H1 (cell line): ENCODE measurements at regions not wholly inside any gene's neighbourhood (a gene's known extent, or its start where the extent isn't known, plus 50 kb on each side); places are given as distances from the start of the nearest gene placed in this dataset.

ENCODE experiments used
- BCL11A ChIP-seq, 2 experiments: IDR thresholded peaks; one replicate each; pipeline ENCODE4 v1.6.1; 2011; ENCODE audit warnings: low read depth in 2 of 2, low read length in 2 of 2, mild to moderate bottlenecking in 2 of 2
- CHD1 ChIP-seq: IDR thresholded peaks from 2 replicates; pipeline ENCODE4 v1.6.1; 2012; ENCODE audit warnings: low read depth, low read length, improper control_type of control experiment
- CREB1 ChIP-seq: IDR thresholded peaks from 2 replicates; pipeline ENCODE4 v1.6.1; 2012; ENCODE audit warnings: inconsistent platforms
- NANOG ChIP-seq: IDR thresholded peaks from 2 replicates; pipeline ENCODE4 v1.6.1; 2011; ENCODE audit warnings: low read length, low read depth, mild to moderate bottlenecking, inconsistent platforms; ENCODE audit not compliant: insufficient read depth, poor library complexity, severe bottlenecking
- RNF2 ChIP-seq: fragments of 200-900, 300-1000 bp; sonication (generic); IDR thresholded peaks from 2 replicates; pipeline ENCODE4 v1.7.1; 2016; ENCODE audit warnings: borderline replicate concordance, low read depth, mild to moderate bottlenecking, antibody characterized with exemption, low read length; ENCODE audit not compliant: poor library complexity, severe bottlenecking; ENCODE audit errors: missing control alignments
- SIRT6 ChIP-seq: IDR thresholded peaks from one replicate; pipeline ENCODE4 v1.7.1; 2012; ENCODE audit warnings: low read length, inconsistent platforms
- TEAD4 ChIP-seq: IDR thresholded peaks from 2 replicates; pipeline ENCODE4 v1.6.1; 2012; ENCODE audit warnings: low read depth, low read length, inconsistent platforms, mixed read lengths
- YY1 ChIP-seq: IDR thresholded peaks from 2 replicates; pipeline ENCODE4 v1.6.1; 2011; ENCODE audit warnings: low read depth, mild to moderate bottlenecking, low read length

DNA sequence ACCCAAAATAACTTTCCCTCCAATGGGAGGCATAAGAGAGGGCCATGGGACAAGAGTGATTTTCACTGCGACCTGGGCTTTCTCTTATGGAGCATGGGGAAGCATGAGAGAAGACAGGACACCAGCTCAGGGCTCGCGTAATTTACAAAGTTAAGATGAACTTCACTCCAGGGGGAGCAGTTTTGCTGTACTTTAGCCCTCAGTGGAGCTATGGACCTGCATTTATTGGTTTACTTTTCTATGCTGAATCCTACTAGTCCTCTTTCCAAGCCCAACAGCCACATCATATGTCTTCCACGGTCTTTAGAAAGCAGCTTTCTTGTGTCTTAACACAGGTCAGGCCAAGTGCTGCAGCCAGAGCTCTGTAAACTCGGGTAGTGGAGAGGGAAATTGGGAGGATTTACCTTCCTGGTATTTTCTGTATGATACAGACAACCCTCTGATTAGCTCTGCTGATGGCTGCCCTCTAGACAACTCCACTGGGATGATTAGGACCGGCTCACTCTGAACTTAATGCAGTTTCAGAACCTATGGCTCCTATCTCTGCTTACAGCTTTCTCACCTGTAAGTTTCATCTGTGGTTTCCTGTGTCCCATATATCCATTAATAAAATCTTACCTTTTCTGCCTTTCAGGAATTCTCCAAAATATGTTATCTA, 581.0 kb upstream of the RORB start (continued):
- TF ChIP-seq RNF2 (no peak), CREB1 (no peak), YY1 (no peak), CHD1 (no peak), TEAD4 (no peak), SIRT6 (no peak), NANOG (no peak), BCL11A (IDR thresholded peaks at IDR 0.05; ENCODE audit: low read depth in 2 of 2, low read length in 2 of 2) (no peak)
- TF ChIP-seq, all 59 proteins: peak for 2
